ENCODE measurements at regions not wholly inside any gene's neighbourhood (a gene's known extent, or its start where the extent isn't known, plus 50 kb on each side); places are given as distances from the start of the nearest gene placed in this dataset. TPM values are rescaled to one million over a fixed set of nuclear protein-coding genes. Genes with fewer than 3 reads are reported as not detected.

DNA sequence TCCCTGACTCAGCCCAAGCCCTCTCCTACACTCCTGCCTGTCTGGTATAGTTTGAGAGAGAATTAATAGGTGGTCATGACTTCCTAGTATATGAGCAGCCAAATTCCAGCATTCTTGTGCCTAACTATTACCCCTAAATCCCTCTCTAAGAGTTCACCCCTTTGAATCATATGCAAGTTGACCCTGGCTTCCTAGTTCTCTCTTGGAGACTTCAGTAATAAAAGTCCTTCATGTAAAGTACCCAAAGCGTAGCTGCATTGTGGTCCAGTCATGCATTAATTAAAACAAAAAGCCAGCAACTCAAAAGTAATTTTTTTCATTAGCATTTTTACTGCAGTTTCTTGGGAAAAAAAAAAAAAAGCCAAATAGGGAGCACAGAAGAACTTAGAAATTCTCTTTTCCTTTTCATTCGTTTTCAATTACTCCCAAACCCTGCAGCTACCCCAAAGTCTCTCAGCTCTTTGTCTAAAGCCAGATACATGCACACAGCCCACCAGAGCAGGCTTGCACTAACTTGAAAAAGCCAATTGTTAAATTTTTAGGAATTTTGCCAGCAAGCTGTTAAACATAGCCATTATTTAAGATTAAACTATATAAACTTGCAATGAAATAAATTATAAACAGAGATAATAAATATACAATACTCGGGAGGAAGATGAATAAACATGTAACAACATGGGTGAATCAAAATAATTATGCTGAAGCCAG lies 50.1 kb upstream of the STT3B start:
- Histone ChIP-seq H3K9me3 (ENCODE audit: control insufficient read depth, low read depth, low read length) (no peaks in the 10 kb centered on the region), H4K20me1 (ENCODE audit: control insufficient read depth, insufficient read depth, insufficient read length) (no peaks in the 10 kb centered on the region), H3K4me2 (ENCODE audit: insufficient read depth, insufficient read length, low read length) (no peak overlapping the region), H3K4ac (ENCODE audit: low read depth, low read length) (no peak overlapping the region), H2AFZ (ENCODE audit: low read length) (no peak overlapping the region), H2BK20ac (ENCODE audit: low read depth, low read length, poor library complexity, severe bottlenecking) (no peak overlapping the region), H3K27ac (ENCODE audit: insufficient read length, low read depth, low read length) (no peak overlapping the region), H3K23ac (ENCODE audit: insufficient read length, low read depth, low read length) (no peak overlapping the region), H3K79me1 (ENCODE audit: insufficient read depth, low read depth, low read length, poor library complexity, severe bottlenecking) (no peaks in the 10 kb centered on the region), H3K14ac (ENCODE audit: insufficient read depth, low read length) (no peak overlapping the region), H2BK12ac (ENCODE audit: insufficient read length, low read depth, low read length) (no peak overlapping the region), H3K18ac (ENCODE audit: insufficient read length, low read depth, low read length) (no peak overlapping the region), H3K56ac (ENCODE audit: insufficient read length, low read depth, low read length) (no peak overlapping the region), H4K8ac (replicated peaks; ENCODE audit: insufficient read length, low read depth, low read length) (no peak overlapping the region), H4K91ac (ENCODE audit: insufficient read length, low read depth, low read length) (no peak overlapping the region), H3K23me2 (ENCODE audit: insufficient read length, low read depth, low read length, poor library complexity, severe bottlenecking) (no peaks in the 10 kb centered on the region), H4K5ac (ENCODE audit: insufficient read length, low read depth, low read length) (no peak overlapping the region), H3K9ac (ENCODE audit: extremely low read depth, insufficient read length, low read length) (no peak overlapping the region), H3K79me2 (ENCODE audit: insufficient read depth, low read length) (no peaks in the 10 kb centered on the region), H3K27me3 (ENCODE audit: insufficient read depth, low read length) (no peaks in the 10 kb centered on the region), H3K4me1 (ENCODE audit: insufficient read depth, low read length) (no peaks in the 10 kb centered on the region), H3T11ph (ENCODE audit: low read length) (no peak overlapping the region), H2AK5ac (ENCODE audit: insufficient read length, low read length) (no peak overlapping the region), H2BK15ac (ENCODE audit: low read depth, low read length) (no peak overlapping the region), H2BK5ac (ENCODE audit: insufficient read length, low read length) (no peak overlapping the region), H2BK120ac (ENCODE audit: low read depth, low read length, poor library complexity, severe bottlenecking) (no peak overlapping the region)
- peaks cover 8 to 11% of the 10 kb centered on the region in 2 experiments for H3K4me1 Mint-ChIP-seq
- DNase-seq = no peak
- TF ChIP-seq CTCF (conservative IDR thresholded peaks at IDR 0.05) = no peak
- H3K9me3 Mint-ChIP-seq = peaks cover 6 to 7% of the 10 kb centered on the region in 2 experiments; a peak in 3 of 5 replicates
- H3K27me3 Mint-ChIP-seq (ENCODE audit: low read depth) = peaks cover 2% of the 10 kb centered on the region
- no peak overlapping the region for H3K27ac Mint-ChIP-seq
- no CpG with 5 or more reads among the region's 3 CpGs for WGBS (ENCODE audit: extremely low coverage, insufficient read length, low lambda C conversion rate)
- peaks cover 0 to 2% (median 0%) of the 10 kb centered on the region in 3 experiments; a peak in 1 of 7 replicates for H3K36me3 Mint-ChIP-seq (ENCODE audit: insufficient read depth in 1 of 3, low read depth in 3 of 3)
- no peak overlapping the region for H3K4me3 Mint-ChIP-seq

Small RNA genes in the stretch of these regions (microRNA-seq; reads per million reads assigned to microRNA genes)
- not detected for gene MIR466 (ENCODE audit: borderline microRNAs expressed)
